Hematopoietic multipotent progenitor cell treated with erythropoietin and hydrocortisone succinate and interleukin-3 and kit ligand, for 4 days (in vitro differentiated cells): ENCODE measurements at regions not wholly inside any gene's neighbourhood (a gene's known extent, or its start where the extent isn't known, plus 50 kb on each side); places are given as distances from the start of the nearest gene placed in this dataset.
"Not testable (repeated sequence)": the region's sequence is repeated elsewhere in the genome, so short reads cannot be mapped to it uniquely, and the experiment has no call there.

Experiments used
- DNase-seq: peaks from one replicate; pipeline ENCODE4 v3.0.0-alpha.2; 2015

DNA sequence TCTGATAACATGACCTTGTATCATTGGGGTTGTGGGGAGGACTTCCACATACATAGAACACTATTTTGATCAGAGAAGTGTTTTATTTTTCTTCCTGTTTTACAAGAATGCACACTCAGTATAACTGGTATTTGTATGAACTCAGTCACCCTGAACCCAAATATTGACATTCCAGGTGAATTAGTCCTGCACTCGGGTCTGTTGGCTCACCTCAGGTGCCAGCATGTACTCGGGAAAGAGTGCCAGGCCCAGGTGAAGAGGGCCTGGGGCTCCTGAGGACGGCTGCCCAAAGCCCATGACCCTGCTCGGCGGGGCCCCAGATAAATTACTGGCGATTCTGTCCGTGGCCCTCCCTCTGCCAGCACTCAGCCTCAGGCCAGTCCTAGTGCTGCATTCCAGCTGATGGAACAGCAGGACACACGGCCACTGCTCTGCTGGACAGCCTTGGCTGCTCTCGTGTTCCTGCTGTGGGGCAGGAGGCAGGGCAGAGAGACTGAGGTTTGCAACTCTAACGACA is 75.4 kb upstream of the TMPRSS2 start:
- no peak for DNase-seq

DNA sequence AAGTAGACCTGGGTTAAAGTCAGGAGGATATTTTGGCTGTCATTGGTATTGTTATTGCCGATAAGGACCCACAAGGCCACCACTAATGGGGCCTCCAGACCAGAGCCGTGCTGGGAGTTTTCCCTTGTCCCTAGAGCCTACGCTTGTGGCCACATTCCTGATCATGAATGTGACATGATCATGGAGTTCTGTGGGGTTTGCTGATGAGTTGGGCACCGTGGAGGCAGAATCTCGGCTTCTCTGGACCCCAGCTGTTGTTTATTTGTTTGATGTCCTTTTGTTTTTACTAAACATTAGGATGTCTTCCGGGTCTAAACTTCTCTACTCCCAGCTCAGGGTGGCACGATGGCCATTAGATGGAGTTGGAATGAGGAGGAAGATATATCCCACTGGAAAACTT is 74.9 kb upstream of the TMPRSS2 start:
- DNase-seq = no peak

DNA sequence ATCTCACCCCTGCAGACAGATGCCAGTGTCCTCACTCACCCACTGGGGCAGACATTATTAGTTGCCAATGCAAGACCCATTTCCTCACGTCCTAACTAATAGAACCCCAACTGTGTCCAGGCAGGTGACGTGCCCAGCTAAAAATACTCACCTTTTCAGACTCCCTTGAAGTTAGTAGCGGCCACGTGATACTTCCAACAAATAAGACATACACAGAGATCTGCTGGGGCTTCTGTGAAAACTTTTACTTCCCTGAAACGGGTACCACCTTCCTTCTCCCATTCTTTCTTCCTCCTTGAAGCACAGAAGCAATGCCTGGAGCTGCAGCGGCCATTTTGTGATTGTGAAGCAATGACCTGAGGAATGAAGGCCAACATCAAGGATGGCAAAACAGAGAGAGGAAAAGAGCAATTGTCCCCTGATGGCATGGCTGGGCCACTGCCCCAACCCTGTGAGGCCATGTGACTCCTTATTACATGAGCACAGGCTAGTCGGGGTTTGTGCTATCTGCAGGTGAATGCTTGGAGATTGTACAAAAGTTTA is 74.4 kb upstream of the TMPRSS2 start:
- no peak for DNase-seq

DNA sequence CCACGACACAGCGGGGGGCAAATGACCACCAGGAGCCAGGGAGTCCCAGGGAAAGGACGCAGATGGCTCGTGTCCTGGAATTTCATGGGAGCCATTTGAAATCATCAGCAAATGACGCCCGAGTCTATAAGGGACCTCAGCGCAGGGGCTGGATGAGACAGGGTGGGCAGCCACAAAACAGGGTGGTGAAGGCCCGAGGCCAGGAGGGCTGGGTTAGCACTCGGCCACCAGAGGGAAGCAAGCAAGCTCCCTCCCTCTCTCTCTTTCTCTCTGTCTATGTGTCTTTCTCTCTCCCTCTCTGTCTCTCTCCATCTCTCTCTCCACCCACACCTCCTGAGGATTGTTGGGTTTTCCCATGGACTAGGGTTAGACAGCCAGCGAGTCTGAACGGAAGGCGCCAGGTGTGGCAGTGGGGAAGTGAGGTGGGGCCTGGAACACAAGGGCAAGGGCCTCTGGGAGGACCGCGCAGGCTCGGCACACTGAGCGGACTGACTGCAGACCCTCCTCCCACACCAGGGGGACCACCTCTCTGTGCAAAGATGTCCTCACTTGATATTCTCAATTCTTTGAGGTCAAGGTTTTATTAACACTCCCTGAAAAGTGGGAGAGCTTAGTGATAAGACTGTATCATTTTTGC is 73.8 kb upstream of the TMPRSS2 start:
- DNase-seq = no peak

DNA sequence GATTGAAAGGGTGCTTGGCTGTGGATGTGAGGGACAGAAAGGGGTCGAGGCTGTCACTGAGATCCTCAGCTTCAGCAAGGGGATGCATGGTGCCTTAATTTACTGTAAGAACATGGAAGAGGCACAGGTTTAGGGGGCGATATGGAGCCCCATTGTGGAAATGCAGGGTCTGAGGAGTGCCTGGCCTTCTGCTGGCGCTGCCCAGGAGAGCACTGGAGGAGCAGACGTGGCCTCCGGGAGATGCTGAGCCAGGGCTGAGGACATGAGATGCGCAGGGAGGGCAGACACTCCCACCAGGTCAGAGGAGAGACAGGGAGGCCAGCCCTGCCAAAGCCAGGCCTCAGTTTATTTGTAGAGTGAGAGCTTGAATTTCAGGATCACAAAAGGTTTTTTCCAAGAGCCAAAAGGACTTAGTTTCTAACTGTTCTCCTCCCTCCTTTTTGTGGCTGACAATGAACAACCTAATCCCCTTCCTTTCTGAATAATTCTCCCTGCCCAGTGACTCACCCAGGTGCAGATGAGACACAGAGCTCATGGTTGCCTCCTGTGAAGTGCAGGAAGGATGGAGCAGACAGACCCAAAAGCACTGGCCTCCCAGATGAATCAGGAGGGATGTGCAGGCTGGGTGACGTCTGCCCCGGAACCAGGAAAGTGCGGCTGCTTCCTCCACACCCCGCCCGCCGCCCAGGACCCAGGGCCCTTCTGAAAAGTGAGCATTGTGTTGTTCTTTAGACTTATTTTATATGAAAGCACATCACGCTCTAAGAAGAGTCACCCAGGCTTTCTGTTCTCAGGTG is 73.0 kb upstream of the TMPRSS2 start:
- DNase-seq = no peak

DNA sequence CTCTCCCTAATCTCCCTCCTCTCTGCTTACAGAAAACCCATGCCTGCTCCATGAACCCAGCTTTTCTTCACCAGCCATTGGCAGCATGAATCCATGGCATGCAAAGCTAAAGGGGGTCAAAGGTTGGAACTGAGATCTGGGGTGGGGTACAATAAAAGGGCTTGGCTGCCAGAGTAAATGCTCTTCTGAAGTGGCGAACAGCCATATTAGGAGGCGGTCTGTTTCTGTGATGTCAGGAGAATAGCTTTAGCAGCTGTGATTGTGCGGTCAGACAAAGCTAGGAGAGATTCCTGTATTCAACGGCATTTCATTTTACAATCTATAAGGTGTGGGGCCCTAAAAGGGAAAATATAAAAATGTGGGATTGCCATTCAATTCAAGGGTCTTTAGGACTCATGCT is 71.7 kb upstream of the TMPRSS2 start:
- DNase-seq = no peak

DNA sequence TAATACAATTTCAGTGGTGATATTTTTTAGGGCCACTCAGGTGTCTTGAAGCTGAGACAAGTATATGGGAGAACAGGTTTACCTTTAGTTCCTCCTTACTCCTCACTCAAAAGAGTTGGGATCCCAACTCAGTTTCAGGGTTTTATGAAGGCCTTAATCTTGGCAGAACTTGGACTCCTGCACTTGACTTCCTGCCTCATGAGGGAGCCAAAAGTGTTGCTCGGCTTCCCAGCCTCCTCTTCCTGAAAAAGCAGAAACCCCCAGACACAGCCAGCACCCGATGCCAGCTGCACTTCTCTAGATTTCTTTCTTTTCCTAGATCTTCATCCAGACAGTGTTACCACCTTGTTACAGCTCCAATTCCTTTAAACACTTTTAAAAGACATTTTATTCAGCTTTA is 70.8 kb upstream of the TMPRSS2 start:
- no peak for DNase-seq

DNA sequence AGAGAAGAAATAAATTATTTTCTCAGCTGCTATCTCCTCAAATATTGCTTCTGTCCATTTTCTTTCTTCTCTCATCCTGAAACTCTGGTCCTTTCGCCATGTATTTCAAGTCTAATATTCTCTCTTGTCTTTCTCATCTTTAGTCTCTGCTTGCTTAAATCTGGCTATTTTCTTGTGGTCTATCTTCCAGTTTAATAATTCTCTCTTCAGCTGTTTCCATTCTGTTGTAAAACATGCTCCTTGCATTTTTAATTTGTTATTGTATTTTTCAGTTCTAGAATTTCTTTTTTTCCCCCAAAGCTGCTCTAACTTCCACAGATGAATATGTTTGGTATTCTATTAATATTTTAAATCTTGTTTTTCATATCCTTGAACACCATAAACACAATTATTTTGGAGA is 70.1 kb upstream of the TMPRSS2 start:
- DNase-seq = no peak

DNA sequence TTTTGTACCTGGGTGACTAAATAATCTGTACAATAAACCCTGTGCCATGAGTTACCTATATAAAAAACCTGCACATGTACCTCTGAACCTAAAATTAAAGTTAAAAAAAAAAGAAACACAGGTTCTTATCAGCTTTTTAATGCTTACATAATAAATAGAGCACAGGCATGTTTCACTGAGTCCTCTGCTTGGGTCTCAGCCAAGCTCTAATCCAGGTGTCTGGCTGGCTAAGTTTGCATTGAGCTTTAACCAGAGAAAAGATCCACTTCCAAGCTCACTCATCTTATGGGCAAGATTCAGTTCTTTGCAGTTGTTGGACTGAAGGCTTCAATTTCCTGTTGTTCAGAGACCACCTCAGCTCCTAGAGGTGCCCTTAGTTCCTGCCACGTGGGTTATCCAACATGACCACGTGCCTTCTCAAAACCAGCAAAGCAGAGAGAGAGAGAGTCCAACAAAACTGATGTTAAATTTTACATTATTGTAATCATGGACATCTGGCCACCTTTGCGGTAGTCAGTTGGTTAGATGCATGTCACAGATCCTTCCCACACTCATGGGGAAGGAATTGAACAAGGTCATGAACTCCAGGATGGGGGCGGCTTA is 68.2 kb upstream of the TMPRSS2 start:
- no peak for DNase-seq

DNA sequence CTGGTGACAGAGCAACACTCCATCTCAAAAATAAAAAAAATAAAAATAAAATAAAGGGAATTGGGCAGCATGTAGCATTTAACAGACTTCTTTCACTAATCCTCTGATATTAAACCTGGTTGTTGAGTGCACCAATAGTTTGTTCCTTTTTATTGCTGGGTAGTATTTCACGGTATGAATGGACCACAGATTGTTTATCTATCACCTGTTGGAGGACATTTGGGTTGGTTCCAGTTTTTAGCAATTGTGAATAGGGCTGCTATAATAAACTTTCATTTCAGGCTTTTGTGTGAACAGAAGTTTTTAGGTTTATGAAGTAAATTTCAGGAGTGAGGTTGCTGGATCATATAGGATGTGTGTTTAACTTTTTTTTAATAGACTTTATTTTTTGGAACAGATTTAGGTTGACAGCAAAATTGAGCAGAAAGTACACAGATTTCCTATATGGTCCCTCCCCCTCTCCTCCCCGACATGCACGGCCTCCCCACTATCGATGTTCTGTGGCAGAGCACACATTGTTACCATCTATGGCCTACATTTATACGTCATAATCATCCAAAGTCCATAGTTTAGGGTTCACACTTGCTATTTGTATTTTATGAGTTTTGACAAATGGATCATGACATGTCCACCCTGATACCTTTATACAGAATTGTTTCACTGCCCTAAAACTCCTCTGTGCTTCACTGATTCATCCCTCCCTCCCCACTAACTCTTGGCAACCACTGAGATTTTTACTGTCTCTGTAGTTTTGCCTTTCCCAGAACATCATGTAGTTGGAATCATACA is 66.1 kb upstream of the TMPRSS2 start:
- DNase-seq = no peak

DNA sequence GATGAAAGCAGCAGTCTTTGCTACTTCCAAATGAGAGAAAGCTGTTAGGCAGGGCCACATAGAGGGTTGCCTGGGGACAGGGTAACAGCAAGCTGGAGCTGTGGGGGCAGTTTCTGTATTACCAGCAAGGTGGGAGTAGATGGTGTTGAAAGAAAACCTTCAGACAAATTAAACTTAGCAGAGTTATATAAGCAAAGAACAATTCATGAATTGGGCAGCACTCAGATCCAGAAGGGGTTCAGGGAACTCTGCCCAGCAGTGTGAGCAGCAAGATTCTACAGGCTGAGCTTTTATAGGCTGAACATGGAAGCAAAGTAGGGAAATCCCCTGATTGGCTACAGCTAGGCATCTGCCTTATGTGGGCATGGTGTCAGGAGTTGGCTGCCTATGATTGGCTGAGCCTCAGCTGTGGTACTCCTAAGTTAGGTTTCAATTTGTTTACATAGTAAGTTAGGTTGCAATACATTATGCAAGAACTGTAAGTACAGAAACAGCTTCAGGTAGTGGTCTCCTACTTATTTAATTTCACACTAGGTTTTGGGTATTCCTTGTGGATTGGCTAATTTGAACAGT is 64.1 kb upstream of the TMPRSS2 start:
- DNase-seq = no peak

DNA sequence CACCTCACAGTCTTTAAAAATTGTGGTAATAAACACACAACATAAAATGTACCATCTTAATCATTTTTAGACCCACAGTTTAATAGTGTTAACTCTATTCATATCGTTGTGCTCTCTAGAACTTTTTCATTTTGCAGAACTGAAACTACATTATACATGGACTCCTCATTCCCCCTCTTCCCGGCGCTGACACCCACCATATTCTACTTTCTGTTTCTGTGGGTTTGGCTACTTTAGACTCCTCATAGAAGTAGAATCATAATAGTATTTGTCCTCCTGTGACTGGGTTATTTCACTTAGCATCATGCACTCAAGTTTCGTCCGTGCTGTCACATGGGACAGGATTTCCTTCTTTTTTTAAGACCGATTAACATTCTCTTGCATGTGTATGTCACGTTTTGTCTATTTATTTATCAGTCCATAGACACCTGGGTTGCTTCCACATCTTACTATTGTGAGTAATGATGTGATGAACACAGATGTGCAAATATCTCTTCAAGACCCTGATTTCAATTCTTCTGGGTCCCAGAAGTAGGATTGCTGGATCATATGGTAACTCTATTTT is 62.9 kb upstream of the TMPRSS2 start:
- no peak for DNase-seq

DNA sequence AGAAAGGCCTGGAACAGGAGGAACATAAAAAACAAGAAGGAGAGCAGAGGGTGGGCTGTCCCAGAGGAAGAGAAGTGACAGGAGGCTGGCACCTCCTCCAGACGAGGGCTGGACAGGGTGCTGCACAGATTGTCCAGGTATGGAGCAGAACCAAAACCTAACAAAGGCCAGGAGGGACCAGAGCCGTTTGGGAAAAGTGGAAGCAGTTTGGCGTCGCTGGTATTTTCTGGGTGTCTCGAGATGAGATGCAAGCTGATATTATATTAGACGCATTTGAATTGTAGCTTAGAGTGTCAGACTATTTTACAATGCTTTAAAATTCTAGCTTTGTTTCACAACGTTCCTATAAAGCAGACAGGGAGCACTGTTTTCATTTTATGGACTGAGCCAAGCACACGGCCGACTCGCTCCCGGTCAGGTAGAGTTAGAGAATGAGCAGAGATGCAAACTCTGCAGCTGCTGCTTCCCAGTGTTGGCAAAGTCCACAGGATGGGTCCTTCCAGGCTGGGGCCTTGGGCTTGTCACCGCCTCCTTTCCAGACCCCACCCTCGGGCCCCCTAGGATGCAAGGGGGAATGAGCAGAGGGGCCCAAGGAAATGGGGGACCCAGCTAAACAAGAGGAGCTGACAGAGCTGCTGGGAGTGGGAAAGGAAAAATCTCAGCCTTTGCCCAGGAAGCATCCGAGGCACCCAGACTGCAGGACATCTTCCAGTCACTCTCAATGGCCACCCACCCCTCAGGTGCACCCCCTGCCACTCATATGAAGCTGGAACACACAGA is 60.8 kb upstream of the TMPRSS2 start:
- DNase-seq = no peak

DNA sequence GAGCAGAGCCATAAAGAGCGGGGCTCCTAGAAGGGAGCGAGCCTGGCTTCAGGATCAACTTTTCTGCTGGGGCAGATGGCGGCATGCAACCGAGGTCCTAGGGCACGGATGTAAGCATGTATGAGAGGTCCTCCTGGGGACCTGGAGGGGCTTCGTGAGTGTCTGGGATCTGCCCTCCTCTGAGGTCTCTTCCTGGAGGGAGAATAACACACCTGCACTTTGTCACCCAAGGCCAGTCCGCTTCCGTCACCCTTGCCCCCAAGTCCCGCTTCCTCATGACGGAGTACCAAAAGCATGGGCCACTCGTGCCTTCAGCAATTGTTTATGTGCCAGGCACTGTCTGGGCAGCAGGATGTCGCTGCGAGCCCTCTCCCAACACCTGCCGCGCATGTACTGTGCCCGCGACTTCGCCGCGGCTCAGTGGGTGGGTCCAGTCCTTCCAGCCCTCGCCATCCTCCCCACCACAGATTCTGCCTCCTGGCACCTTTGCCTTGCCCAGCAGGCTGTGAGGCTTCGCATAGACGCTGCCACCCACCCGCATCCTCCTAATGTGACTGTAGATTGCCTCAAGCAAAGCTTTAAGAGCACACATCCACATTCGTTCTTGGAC is 60.0 kb upstream of the TMPRSS2 start:
- DNase-seq = no peak

DNA sequence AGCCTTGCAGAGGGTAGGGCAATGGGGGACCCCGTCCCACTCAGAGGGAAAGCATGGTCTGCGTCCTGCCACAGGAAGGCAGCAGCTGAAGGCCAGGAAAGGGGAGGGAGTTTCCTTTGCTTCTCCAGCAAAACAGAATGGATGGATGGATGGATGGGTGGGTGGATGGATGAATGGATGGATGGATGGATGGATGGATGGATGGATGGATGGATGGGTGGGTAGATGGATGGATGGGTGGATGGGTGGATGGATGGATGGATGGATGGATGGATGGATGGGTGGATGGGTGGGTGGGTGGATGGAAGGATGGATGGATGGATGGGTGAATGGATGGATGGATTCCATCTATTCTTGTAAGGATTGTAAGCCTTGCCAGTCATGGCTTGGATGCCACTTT is 59.3 kb upstream of the TMPRSS2 start:
- DNase-seq = not testable (repeated sequence)

DNA sequence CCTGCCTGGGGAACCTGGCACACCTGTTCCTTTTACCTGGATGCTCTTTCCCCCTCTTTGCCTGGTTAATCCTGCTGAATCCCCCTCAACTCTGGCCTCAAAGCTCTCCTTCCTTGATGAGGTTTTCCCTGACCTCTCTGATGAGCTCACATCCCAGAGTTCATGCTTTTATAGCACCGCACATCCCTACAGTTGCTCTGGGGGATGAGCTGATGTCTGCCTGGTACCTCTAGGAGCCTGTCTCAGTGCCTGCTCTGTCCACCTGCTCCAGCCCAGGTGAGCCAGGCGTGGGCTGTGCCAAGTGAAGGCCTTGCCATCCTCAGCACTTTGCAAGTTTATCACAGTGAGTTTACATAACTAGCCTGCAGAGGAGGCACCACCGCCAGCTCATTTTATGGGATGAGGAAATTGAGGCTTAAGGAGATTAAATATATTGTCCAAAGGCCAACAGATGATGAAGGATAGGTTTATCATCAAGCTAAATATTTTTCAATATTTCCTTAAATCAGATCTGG is 58.6 kb upstream of the TMPRSS2 start:
- no peak for DNase-seq

DNA sequence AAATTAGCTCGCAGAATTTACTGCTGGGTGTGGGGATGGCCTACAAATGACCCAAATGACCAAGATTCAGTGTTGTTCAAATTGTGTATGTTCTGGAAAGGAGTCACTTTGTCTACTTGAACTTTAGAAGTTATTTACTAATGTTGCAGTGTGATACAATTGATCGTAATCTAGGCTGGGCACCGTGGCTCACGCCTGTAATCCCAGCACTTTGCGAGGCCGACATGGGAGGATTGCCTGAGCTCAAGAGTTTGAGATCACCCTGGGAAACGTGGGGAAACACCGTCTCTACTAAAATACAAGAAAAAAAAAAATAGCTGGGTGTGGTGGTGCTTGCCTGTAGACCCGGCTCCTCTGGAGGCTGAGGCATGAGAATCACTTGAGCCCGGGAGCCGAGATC is 57.6 kb upstream of the TMPRSS2 start:
- DNase-seq = no peak

DNA sequence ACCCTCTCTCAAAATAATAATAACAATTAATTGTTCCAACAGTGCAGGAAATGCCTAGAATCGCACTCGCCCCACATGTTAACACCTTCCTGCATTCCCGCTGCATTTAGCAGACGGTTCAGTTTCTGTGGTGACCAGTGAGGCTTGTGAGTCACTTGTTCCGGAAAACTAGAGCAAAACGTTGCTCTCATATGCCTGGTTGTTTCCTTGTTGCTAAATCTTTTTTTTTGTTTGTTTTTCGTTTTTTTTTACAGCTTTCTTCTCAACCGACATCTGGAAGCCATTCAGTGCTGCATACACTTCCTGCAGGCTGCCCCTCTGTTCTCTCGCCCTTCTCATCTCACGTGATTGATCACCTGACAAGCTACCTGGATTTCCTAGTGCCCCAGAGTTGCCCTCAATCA is 56.9 kb upstream of the TMPRSS2 start:
- DNase-seq = peak; percentile 7

DNA sequence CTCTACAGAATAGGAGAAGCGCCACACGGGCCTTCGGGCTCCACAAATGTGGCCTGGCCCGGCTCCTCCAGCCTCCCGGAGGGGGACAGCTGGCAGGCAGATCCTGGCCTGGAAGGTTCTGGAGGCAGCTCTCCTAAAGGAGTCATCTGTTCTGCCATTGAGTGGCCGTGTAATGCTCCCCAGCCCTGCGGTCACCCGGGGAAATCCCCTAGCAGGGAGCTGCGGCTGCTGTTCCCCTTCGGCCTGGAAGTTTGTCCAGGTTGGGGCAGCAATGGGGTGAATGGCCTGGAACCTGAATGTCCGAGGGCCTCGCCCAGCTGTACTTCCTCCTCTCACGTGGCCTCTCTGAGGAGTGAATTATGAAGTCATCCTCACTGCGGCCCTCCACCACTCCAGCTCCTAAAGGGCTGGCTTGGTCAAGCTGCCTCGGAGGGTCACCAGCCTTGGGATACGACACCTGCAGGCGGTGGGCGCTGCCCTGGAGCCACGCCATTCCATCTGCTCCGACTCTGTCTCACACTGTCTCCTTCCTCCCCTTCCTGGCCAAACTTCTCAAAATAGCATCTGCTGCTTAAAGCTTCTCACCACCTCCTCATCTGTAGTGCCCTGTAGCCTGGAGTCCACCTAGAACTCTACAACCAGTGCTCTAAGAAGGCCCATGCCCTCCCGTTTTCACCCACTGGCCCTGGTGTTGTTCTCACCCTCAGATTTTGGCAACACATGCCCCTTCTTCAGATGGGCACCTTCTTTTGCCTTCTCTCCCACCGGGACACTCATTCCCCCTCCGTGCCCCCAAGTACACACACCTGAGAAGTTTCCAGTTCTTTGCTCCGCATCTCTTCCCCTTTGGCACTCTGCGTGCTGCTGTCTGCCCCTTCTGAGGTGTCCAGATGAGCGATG is 54.4 kb upstream of the TMPRSS2 start:
- no peak for DNase-seq

DNA sequence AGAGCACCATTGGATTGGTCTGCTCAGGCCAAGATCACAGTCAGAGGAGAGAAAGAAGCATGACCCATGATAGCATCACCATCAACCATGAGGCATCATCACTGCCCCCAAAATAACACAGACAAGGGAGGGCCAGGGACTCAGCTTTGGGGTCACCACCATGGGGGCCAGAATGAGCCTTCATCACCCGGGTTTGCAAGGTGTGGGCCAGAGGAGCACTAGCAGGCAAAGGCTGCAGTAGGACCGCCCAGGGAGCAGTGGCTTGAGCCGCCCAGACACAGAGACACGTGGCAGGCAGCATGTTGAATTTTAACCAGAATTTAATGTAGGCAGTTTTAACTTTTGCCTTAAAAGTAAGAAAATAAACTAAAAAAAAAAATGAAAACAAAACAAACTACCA is 53.7 kb upstream of the TMPRSS2 start:
- DNase-seq = no peak
